IPS-18a (cell line): ENCODE measurements at regions not wholly inside any gene's neighbourhood (a gene's known extent, or its start where the extent isn't known, plus 50 kb on each side); places are given as distances from the start of the nearest gene placed in this dataset.

Source experiments
- H3K27ac ChIP-seq: one replicate; pipeline ENCODE4 v1.5.1; 2013; ENCODE audit warnings: low read length
- H3K27me3 ChIP-seq: one replicate; pipeline ENCODE4 v1.6.1; 2013; ENCODE audit warnings: mild to moderate bottlenecking, low read length; ENCODE audit not compliant: control insufficient read depth, insufficient read depth
- H3K36me3 ChIP-seq: one replicate; pipeline ENCODE4 v1.6.1; 2013; ENCODE audit warnings: low read depth, low read length; ENCODE audit not compliant: control insufficient read depth
- H3K4me1 ChIP-seq: one replicate; pipeline ENCODE4 v1.6.1; 2013; ENCODE audit warnings: low read depth, low read length; ENCODE audit not compliant: control insufficient read depth
- H3K4me3 ChIP-seq: one replicate; pipeline ENCODE4 v1.5.1; 2013; ENCODE audit warnings: low read length
- H3K9ac ChIP-seq: one replicate; pipeline ENCODE4 v1.6.1; 2013; ENCODE audit warnings: mild to moderate bottlenecking, low read length, moderate library complexity
- H3K9me3 ChIP-seq: one replicate; pipeline ENCODE4 v1.6.1; 2013; ENCODE audit warnings: low read depth, low read length; ENCODE audit not compliant: control insufficient read depth

DNA sequence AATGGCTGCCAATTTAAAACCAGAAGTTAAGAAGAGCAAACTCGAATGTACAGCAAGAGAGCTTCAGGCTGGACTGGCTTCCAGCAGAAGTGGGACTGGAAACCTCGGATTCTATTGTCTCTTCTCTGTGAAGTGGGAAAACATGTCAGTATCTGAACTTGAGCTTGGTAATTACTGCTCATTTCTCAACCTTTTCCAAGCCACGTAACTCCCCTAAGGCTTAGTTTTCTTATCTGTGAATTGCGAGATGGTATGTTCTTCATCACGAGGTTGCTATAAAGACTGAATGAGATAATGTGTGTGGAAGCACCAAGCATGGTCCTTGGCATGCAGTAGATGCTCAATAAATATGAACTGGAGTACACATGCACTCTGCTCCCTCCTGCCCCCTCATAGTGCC lies 259.4 kb upstream of the SPRED2 start:
- Histone ChIP-seq H3K36me3 (no peaks in the 10 kb centered on the region), H3K4me1 (no peaks in the 10 kb centered on the region), H3K9me3 (no peaks in the 10 kb centered on the region), H3K4me3 (no peak overlapping the region), H3K27me3 (no peaks in the 10 kb centered on the region), H3K9ac (no peak overlapping the region), H3K27ac (no peak overlapping the region)

DNA sequence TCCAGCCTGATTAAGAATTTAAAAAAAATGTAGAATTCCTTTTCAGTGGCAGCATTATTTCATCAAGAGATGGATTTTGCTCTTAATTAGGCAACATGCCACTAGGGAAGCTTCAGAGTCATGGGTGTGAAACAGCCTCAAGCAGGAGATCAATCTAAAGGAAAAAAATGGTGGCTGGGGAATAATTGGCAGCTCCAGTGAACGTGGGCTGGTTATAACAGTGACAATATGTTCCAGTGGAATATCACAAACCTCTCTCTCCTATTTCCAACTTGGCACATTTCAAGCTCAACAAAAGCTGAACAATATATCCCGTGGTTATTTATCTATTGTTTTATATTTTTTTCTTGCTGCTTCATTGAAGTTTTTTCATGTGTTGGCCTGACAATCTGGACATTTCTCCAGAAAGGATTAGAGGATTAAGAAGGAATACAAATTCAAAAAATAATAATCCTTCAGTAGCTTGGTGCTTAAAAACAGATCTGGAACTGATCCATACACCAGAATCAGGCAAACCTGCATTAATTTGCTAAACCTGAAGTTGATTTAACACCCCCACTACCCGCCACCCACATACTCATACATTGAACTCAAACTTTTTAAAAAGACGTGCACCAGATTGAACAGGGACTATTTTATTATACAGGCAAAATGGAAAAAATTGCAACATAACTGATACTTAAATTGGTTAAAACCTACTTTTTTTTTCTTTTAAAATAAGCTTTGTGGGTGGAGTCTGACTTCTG lies 255.9 kb upstream of the SPRED2 start:
- H3K36me3 ChIP-seq = no peaks in the 10 kb centered on the region
- H3K4me3 ChIP-seq = no peak overlapping the region
- H3K9me3 ChIP-seq = no peaks in the 10 kb centered on the region
- H3K27ac ChIP-seq = no peak overlapping the region
- no peaks in the 10 kb centered on the region for H3K4me1 ChIP-seq
- H3K27me3 ChIP-seq = no peaks in the 10 kb centered on the region
- no peak overlapping the region for H3K9ac ChIP-seq

DNA sequence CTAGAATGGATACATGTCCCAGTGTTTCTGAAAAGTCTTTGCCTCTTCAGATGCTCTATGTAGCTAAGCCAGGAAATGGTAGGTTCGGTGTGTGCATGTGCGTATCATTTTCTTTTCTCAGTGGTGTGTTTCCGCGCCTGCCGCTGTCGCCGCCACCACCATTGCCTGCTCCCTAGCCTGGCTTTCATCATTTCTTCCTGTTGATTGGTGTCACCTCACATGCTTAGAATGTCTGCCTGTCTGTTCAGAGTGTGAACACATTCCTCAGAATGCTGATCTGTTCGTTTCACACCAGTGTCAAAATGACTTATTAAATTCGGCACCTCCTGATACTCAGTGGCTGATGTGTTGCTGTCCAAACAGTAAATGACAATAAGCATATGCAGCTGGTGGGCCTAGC lies 255.2 kb upstream of the SPRED2 start:
- Histone ChIP-seq H3K4me3 (no peak overlapping the region), H3K27ac (no peak overlapping the region), H3K36me3 (no peaks in the 10 kb centered on the region), H3K9me3 (no peaks in the 10 kb centered on the region), H3K4me1 (no peaks in the 10 kb centered on the region), H3K9ac (no peak overlapping the region), H3K27me3 (no peaks in the 10 kb centered on the region)

DNA sequence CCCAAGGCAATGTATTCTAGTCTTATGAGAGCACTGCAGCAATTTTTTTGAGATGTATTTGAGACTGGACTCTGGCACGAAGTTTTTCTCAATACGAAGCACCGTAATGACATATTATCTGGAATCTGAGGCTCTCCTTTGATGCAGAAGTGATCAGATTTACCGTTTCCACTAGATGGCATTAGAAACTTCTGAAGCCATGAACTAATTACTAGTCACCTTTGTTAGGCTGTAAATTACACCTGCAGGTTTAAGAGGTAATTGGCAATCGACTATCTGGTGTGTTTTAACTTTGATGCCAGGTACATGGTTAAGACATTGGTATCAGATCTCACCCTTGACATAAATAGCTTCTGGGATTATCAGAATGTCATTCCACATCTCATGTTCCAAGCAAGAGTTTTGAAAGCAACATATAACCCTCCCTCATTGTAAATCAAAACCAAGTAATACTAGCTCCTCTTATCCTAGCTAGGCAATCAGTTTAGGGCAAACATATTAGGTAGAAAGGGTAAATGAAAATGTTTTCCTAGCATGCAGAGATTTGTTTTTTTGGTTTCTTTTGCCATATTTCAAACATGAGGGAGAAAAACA lies 254.6 kb upstream of the SPRED2 start:
- Histone ChIP-seq H3K36me3 (no peaks in the 10 kb centered on the region), H3K27ac (no peak overlapping the region), H3K9ac (no peak overlapping the region), H3K4me3 (no peak overlapping the region), H3K27me3 (no peaks in the 10 kb centered on the region), H3K4me1 (no peaks in the 10 kb centered on the region), H3K9me3 (no peaks in the 10 kb centered on the region)

DNA sequence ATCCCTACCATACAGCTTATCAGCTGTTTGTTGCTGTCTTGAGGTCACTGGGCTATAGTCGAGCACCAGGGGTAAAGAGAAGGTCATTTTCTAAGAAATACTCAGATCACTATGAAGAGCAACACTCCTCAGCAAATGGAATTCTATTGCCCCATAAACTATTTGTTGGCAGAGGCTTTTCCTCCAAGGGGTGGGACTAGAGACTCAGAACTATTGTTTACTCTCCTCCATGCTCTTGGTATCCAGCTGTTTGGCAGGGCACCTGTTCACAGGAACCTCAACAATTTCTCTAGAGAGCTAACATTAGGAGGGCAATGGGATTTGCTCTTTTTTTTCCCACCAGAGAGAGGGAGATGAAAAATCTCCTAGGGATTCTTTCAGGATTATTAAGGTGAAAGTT lies 249.1 kb upstream of the SPRED2 start:
- no peaks in the 10 kb centered on the region for H3K4me1 ChIP-seq
- no peaks in the 10 kb centered on the region for H3K27me3 ChIP-seq
- no peak overlapping the region for H3K9ac ChIP-seq
- H3K9me3 ChIP-seq = no peaks in the 10 kb centered on the region
- no peak overlapping the region for H3K4me3 ChIP-seq
- H3K36me3 ChIP-seq = no peaks in the 10 kb centered on the region
- no peak overlapping the region for H3K27ac ChIP-seq

DNA sequence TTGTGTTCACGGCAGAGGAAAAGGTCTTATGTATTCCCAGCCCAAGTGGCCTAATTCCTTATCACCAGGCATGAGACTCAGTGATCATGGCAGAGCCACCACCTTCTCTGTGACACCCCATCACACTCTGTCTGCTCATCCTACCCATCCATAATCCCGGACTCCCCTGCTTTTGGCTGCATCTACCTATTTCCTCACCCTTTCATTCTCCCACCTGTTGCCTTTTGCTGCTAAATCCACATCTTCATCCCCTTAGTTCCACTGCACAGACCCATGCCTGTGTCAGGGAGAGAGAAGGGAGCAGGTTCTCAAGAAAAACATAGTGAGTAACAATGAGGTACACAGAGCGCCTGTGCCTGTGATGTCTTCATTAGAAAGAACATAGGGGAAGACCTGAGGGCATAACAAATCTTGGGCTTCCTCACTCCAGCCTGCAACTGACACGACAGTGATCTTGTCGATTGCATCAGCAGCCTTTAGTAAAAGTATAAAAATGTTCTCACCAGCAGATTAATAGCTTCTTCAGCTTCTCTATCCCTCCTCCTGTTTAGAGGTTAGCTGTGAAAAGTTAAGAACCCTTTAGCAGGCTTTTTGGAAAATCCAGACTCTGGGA lies 246.5 kb upstream of the SPRED2 start:
- Histone ChIP-seq H3K9me3 (no peaks in the 10 kb centered on the region), H3K27me3 (no peaks in the 10 kb centered on the region), H3K36me3 (no peaks in the 10 kb centered on the region), H3K4me1 (no peaks in the 10 kb centered on the region), H3K27ac (no peak overlapping the region), H3K9ac (no peak overlapping the region), H3K4me3 (no peak overlapping the region)

DNA sequence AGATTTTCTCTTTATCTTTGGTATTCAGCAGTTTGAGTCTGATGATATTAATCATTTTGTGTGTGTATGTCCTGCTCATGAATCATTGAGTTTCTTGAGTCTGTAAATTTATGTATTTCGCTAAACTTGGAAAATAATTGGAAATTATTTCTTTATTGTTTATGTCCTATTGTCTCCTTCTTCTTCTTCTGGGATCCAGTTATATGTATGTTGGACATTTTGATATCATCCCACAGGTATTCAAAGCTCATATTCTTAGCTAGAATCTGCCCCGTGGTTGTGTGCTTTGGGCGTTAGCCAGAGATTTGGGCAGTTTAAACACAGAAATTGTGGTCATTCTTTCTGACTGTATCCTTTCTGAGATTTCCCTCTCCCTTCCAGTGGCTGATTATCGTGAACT lies 243.0 kb upstream of the SPRED2 start:
- no peak overlapping the region for H3K4me3 ChIP-seq
- H3K9ac ChIP-seq = no peak overlapping the region
- no peak overlapping the region for H3K27ac ChIP-seq
- H3K27me3 ChIP-seq = no peaks in the 10 kb centered on the region
- no peaks in the 10 kb centered on the region for H3K4me1 ChIP-seq
- no peaks in the 10 kb centered on the region for H3K36me3 ChIP-seq
- no peaks in the 10 kb centered on the region for H3K9me3 ChIP-seq

DNA sequence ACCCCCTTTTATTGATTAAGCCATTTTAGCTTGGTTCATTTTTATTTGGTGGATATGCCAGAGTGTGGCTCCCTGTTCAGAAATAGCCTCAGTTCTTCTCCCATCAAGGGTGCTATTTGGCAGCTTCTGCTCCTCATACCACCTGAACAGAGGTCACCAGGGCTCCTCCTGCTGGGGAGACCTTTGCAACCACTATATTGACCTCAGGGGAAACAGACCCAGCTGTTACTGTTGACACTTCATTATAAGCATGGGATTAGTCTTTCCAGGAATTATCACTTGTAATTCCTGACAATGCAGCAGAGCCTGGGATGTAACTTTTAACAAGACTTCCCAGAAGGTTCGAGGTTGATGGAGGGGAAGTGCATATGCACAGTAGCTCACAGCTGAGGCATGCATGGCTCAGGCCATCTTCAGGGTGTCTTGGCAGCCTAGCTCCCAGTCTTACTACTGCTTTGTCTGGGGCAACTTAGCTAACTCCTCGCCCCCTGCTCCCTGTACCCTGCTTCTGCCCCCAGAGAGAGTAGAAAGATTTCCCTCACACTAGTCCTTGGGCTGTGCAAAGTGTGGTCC lies 239.4 kb upstream of the SPRED2 start:
- Histone ChIP-seq H3K4me3 (no peak overlapping the region), H3K27me3 (no peaks in the 10 kb centered on the region), H3K9me3 (no peaks in the 10 kb centered on the region), H3K36me3 (no peaks in the 10 kb centered on the region), H3K27ac (no peak overlapping the region), H3K9ac (no peak overlapping the region), H3K4me1 (no peaks in the 10 kb centered on the region)

DNA sequence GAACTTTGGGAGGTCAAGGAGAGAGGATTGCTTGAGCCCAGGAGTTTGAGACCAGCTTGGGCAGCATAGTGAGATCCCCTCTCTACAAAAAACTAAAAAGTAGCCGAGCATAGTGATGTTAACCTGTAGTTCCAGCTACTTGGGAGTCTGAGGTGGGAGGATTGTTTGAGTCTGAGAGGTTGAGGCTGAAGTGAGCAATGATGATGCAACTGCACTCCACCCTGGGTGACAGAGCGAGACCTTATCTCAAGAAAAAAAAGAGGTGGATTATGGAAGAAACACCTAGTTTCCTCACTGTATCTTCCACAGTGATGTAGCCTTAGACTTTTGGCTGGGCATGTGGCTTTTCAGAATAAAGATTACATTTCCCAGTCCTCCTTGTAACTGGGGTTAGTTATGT lies 237.2 kb upstream of the SPRED2 start:
- no peaks in the 10 kb centered on the region for H3K4me1 ChIP-seq
- H3K4me3 ChIP-seq = no peak overlapping the region
- H3K27ac ChIP-seq = no peak overlapping the region
- H3K9ac ChIP-seq = no peak overlapping the region
- H3K27me3 ChIP-seq = no peaks in the 10 kb centered on the region
- H3K9me3 ChIP-seq = no peaks in the 10 kb centered on the region
- H3K36me3 ChIP-seq = no peaks in the 10 kb centered on the region

DNA sequence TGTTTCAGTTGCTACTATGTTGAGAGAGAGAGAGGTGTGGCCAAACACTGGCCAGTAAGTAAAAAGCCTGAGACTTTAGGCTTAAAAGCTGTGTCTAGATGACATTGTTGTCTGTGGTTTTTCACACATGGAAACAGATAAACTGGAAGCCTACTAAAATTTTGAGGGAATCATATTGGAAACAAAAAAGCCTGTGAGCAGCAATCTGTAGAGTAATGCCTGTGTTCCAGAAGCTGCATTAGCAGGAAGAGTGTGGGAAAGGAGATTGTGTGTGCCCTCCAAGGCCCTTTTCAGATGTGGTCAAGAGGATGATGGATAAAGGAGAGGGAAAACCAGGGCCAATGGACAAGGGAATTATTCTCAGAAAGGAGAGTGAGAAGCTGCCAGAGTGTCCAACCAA lies 236.3 kb upstream of the SPRED2 start:
- Histone ChIP-seq H3K27ac (no peak overlapping the region), H3K9ac (no peak overlapping the region), H3K36me3 (no peaks in the 10 kb centered on the region), H3K4me1 (no peaks in the 10 kb centered on the region), H3K27me3 (no peaks in the 10 kb centered on the region), H3K9me3 (no peaks in the 10 kb centered on the region), H3K4me3 (no peak overlapping the region)

DNA sequence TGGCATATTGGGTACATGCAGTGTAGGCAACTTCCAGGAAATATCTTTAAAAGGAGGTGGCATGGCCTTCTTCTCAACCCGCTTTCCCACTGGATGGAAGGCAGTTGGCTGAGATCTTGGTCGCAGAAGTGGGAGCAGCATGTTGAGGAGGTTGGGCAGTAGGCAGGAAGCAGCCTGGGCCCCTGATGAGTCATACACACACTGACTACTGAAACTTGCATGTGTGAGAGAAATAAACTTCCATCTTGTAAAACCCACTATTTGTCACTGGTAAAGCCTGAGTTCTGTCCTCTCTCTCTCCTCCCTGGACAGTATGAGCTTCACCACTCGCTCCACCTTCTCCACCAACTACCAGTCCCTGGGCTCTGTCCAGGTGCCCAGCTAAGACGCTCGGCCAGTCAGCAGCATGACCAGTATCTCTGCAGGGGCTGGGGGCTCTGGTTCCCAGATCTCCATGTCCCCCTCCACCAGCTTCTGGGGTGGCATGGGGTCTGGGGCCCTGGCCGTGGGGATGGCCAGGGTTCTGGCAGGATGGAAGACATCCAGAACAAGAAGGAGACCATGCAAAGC lies 233.8 kb upstream of the SPRED2 start:
- H3K4me1 ChIP-seq = no peaks in the 10 kb centered on the region
- no peak overlapping the region for H3K9ac ChIP-seq
- no peak overlapping the region for H3K27ac ChIP-seq
- H3K27me3 ChIP-seq = no peaks in the 10 kb centered on the region
- no peaks in the 10 kb centered on the region for H3K9me3 ChIP-seq
- no peak overlapping the region for H3K4me3 ChIP-seq
- no peaks in the 10 kb centered on the region for H3K36me3 ChIP-seq
